Mesothelial cell of epicardium (in vitro differentiated cells): ENCODE measurements at regions not wholly inside any gene's neighbourhood (a gene's known extent, or its start where the extent isn't known, plus 50 kb on each side); places are given as distances from the start of the nearest gene placed in this dataset.

Experiments
- DNase-seq, 2 experiments: peaks; one replicate each; pipeline ENCODE4 v3.0.0; 2021; ENCODE audit warnings: low spot score in 2 of 2; ENCODE audit not compliant: unreplicated experiment in 2 of 2
- H3K27ac Mint-ChIP-seq: 2 replicates; pipeline ENCODE4 v1.8.0; 2021; ENCODE audit warnings: mixed read lengths
- H3K27me3 Mint-ChIP-seq: 2 replicates; pipeline ENCODE4 v1.8.0; 2021; ENCODE audit warnings: low read depth, mixed read lengths
- H3K36me3 Mint-ChIP-seq: 2 replicates; pipeline ENCODE4 v1.8.0; 2021; ENCODE audit warnings: mixed read lengths
- H3K4me1 Mint-ChIP-seq: 2 replicates; pipeline ENCODE4 v1.8.0; 2021; ENCODE audit warnings: mixed read lengths
- H3K4me3 Mint-ChIP-seq: 2 replicates; pipeline ENCODE4 v1.8.0; 2021; ENCODE audit warnings: mild to moderate bottlenecking, moderate library complexity, mixed read lengths
- H3K9me3 Mint-ChIP-seq: 2 replicates; pipeline ENCODE4 v1.8.0; 2021; ENCODE audit warnings: mixed read lengths
- CTCF ChIP-seq: fragments of 200-600 bp; sonication (generic); IDR thresholded peaks from one replicate; pipeline ENCODE4 v1.5.0; 2021; ENCODE audit warnings: antibody characterized with exemption; ENCODE audit not compliant: unreplicated experiment

GRCh38 chr13:82407321-82407720, 1475.0 kb downstream of the SLITRK1 start:
- H3K9me3 Mint-ChIP-seq: peaks cover 24% of the 10 kb centered on the region
- TF ChIP-seq CTCF: no peak

DNA sequence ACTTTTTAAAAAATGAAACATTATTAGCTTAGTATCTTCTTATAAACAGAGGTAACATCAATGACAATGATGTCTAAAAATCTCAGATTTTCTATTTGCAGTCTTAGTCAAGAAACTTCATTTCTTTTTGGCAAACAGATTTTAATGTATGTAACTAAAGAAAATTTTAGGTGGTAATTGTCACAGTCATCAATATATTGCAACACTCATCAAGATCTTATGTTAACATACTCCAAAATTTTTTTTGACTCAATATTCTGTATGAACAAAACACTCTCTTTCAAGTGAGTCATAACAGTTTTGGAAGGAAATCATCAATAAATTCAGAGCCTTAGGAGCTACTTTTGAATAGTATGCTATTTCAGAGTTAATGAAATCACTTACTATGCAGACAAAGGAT, 1507.6 kb downstream of the SLITRK1 start:
- peaks cover 20% of the 10 kb centered on the region for H3K9me3 Mint-ChIP-seq
- DNase-seq: no peak
- no peaks in the 10 kb centered on the region for H3K36me3 Mint-ChIP-seq
- no peaks in the 10 kb centered on the region for H3K27me3 Mint-ChIP-seq
- H3K4me3 Mint-ChIP-seq: no peak overlapping the region
- TF ChIP-seq CTCF: no peak
- no peak overlapping the region for H3K27ac Mint-ChIP-seq
- no peaks in the 10 kb centered on the region for H3K4me1 Mint-ChIP-seq

More at GRCh38 chr13:82407321-82407720, 1475.0 kb downstream of the SLITRK1 start:
- peaks cover 3% of the 10 kb centered on the region for H3K4me1 Mint-ChIP-seq
- H3K4me3 Mint-ChIP-seq: no peak overlapping the region
- no peaks in the 10 kb centered on the region for H3K27me3 Mint-ChIP-seq
- no peak for DNase-seq
- no peak overlapping the region for H3K27ac Mint-ChIP-seq
- H3K36me3 Mint-ChIP-seq: peaks cover 4% of the 10 kb centered on the region

DNA sequence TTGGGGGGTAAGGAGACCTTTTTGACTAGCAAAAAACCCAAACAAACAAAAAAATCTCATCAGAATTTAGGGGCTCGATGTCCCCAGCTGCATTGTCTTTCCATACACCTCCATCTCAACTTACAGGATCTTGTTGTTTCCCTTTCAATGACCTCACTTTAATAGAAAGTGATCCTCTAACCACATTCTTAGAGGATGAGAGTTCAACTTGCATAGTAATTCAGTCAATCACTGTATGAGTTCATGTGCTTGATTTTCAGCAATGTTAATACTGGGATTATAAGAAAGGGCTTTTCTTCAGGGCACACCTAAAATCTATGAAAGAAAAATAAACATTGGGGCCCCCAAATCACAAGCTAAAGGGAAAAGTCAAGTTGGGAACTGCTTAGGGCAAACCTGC, 1512.0 kb downstream of the SLITRK1 start:
- Mint-ChIP-seq H3K36me3 (no peaks in the 10 kb centered on the region), H3K4me1 (no peaks in the 10 kb centered on the region), H3K4me3 (no peak overlapping the region), H3K9me3 (peaks cover 7% of the 10 kb centered on the region), H3K27me3 (no peaks in the 10 kb centered on the region), H3K27ac (no peak overlapping the region)
- no peak for TF ChIP-seq CTCF
- DNase-seq: no peak

DNA sequence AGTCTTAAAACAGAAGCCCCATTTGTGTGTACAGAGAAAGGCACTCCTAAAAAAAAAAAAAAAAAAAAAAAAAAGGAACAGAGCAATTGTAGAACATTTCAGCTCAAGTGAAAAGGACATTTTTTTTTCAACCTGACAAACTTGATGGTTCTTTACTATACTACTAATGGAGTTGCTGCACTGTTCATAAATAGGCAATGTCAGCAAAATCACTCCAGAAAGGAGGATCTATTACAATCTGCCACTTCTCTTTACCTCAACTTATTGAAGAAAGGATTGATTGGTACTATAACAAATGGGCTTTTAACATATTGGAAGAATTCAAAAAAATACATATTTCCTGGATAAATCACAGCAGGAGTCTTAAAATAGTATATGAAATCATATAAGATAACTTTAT, 1517.7 kb downstream of the SLITRK1 start:
- Mint-ChIP-seq H3K4me3 (no peak overlapping the region), H3K27me3 (no peaks in the 10 kb centered on the region)

GRCh38 chr13:82358284-82358683, 1524.0 kb downstream of the SLITRK1 start:
- peaks cover 23% of the 10 kb centered on the region for H3K4me1 Mint-ChIP-seq
- H3K27me3 Mint-ChIP-seq: no peaks in the 10 kb centered on the region
- no peak for DNase-seq
- H3K4me3 Mint-ChIP-seq: no peak overlapping the region
- no peak overlapping the region for H3K27ac Mint-ChIP-seq
- H3K36me3 Mint-ChIP-seq: no peaks in the 10 kb centered on the region
- no peak for TF ChIP-seq CTCF
- H3K9me3 Mint-ChIP-seq: no peaks in the 10 kb centered on the region

More for the DNA sequence above, 1517.7 kb downstream of the SLITRK1 start:
- Mint-ChIP-seq H3K4me1 (no peaks in the 10 kb centered on the region), H3K27ac (no peak overlapping the region), H3K36me3 (no peaks in the 10 kb centered on the region), H3K9me3 (no peaks in the 10 kb centered on the region)
- no peak for DNase-seq
- no peak for TF ChIP-seq CTCF
